ENCODE measurements at regions not wholly inside any gene's neighbourhood (a gene's known extent, or its start where the extent isn't known, plus 50 kb on each side); places are given as distances from the start of the nearest gene placed in this dataset.

DNA sequence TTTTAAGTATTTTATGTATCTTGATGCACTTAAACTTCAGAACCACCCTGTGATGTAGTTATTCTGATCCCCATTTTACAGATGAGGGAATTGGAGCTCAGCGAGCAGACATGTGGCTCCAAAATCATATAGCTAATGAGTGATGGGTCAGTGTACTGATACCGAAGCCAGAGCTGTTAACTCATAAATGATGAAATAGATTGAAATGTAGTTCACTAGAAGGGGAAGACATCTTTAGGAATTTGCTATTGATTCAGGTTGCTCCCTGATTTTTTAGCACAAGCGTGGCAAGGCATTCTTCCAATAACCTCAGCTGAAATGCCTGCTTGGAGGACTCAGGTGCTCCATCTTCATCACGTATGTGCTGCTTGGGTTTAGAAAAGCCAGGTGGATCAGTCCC, 228.8 kb downstream of the PTEN start:
- no peak for TF ChIP-seq RAD21 (IDR thresholded peaks at IDR 0.05; ENCODE audit: low read depth)
- no peak for TF ChIP-seq EP300 (IDR thresholded peaks at IDR 0.05; ENCODE audit: borderline replicate concordance)
- TF ChIP-seq, protein P1, sequence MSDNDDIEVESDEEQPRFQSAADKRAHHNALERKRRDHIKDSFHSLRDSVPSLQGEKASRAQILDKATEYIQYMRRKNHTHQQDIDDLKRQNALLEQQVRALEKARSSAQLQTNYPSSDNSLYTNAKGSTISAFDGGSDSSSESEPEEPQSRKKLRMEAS (IDR thresholded peaks at IDR 0.05): no peak
- no peak for TF ChIP-seq TEAD4 (IDR thresholded peaks at IDR 0.05)
- no peak for TF ChIP-seq FOXM1 (IDR thresholded peaks at IDR 0.05; ENCODE audit: borderline replicate concordance, low read depth)
- no peak for TF ChIP-seq CREB1 (IDR thresholded peaks at IDR 0.05; ENCODE audit: low read depth)
- TF ChIP-seq, protein P2, sequence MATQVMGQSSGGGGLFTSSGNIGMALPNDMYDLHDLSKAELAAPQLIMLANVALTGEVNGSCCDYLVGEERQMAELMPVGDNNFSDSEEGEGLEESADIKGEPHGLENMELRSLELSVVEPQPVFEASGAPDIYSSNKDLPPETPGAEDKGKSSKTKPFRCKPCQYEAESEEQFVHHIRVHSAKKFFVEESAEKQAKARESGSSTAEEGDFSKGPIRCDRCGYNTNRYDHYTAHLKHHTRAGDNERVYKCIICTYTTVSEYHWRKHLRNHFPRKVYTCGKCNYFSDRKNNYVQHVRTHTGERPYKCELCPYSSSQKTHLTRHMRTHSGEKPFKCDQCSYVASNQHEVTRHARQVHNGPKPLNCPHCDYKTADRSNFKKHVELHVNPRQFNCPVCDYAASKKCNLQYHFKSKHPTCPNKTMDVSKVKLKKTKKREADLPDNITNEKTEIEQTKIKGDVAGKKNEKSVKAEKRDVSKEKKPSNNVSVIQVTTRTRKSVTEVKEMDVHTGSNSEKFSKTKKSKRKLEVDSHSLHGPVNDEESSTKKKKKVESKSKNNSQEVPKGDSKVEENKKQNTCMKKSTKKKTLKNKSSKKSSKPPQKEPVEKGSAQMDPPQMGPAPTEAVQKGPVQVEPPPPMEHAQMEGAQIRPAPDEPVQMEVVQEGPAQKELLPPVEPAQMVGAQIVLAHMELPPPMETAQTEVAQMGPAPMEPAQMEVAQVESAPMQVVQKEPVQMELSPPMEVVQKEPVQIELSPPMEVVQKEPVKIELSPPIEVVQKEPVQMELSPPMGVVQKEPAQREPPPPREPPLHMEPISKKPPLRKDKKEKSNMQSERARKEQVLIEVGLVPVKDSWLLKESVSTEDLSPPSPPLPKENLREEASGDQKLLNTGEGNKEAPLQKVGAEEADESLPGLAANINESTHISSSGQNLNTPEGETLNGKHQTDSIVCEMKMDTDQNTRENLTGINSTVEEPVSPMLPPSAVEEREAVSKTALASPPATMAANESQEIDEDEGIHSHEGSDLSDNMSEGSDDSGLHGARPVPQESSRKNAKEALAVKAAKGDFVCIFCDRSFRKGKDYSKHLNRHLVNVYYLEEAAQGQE (IDR thresholded peaks at IDR 0.05; ENCODE audit: low read depth): no peak
- TF ChIP-seq YY1 (IDR thresholded peaks at IDR 0.05; ENCODE audit: low read depth): no peak
- no peak for TF ChIP-seq EGR1 (IDR thresholded peaks at IDR 0.05)
- TF ChIP-seq CEBPB (IDR thresholded peaks at IDR 0.05): no peak
- no peak for TF ChIP-seq TCF12 (IDR thresholded peaks at IDR 0.05; ENCODE audit: low read depth)
- no peak for TF ChIP-seq NFIC (IDR thresholded peaks at IDR 0.05)
- no peak for TF ChIP-seq TAF1 (IDR thresholded peaks at IDR 0.05; ENCODE audit: low read depth)
- TF ChIP-seq, protein P3, sequence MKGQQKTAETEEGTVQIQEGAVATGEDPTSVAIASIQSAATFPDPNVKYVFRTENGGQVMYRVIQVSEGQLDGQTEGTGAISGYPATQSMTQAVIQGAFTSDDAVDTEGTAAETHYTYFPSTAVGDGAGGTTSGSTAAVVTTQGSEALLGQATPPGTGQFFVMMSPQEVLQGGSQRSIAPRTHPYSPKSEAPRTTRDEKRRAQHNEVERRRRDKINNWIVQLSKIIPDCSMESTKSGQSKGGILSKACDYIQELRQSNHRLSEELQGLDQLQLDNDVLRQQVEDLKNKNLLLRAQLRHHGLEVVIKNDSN (IDR thresholded peaks at IDR 0.05): no peak
- no peak for TF ChIP-seq ZBTB7A (IDR thresholded peaks at IDR 0.05; ENCODE audit: low read depth)

DNA sequence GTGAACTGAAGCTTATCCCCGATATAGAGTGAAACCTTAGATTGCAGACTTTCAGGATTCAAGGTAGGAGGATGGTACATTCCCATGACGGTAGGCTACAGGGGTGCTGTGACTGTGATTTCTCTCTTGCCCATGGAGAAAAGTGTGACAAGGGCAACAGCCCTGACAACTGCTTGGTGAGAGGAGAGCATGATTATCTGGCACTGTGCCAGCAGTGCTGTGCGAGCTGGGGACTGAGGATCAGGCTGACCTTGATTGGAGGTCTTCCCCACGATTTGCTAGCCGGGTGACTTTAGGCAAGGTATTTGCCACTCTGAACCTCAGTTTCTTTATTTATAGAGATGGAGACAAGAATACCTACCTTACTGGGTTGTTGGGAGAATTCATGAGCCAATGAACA, 229.5 kb downstream of the PTEN start:
- TF ChIP-seq NFIC (IDR thresholded peaks at IDR 0.05): peak; percentile 88
- no peak for TF ChIP-seq CREB1 (IDR thresholded peaks at IDR 0.05; ENCODE audit: low read depth)

DNA sequence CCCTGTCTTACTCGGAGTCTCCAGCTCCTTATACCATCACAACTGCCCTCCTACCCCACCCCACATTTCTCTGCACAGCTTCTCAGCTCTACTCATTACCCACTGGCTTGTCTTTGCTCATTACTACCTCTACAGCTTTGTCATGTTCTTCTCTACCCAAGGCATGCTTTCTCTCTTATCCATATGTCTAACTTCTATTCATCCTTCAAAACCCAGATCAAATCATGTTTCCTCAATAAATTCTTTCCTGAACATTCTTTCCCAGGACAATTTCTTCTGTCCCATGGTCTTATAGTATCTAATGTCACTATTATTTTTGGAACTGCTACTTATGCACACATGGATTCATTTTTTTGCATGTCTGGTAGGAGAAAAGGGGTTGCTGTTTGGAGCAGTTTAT, 231.4 kb downstream of the PTEN start:
- TF ChIP-seq FOXM1 (IDR thresholded peaks at IDR 0.05; ENCODE audit: borderline replicate concordance, low read depth): no peak
- TF ChIP-seq, protein P1 (IDR thresholded peaks at IDR 0.05): no peak
- no peak for TF ChIP-seq NFIC (IDR thresholded peaks at IDR 0.05)

DNA sequence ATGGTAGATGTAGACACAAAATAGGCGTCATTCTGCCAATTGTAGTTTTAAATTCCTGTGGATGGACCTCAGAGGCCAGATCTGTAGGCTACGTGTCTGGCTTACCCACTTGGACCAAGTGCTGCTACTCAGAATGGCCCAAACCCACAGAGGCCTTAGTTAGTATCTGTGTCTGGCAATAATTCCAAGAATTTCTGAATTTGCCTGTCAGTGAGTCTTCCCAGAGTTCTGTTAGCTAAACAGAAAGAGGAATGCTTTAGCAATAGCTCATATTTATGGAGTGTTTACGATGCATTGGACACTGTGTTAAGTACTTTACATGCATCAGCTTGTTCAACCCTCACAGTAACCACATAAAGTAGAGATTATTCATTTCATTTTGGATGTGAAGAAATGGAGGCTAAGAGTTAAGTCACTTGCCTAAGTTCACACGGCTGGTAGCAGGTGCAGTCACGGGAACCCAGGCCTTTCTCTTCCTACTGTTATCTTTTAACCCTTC, 231.8 kb downstream of the PTEN start:
- TF ChIP-seq YY1 (IDR thresholded peaks at IDR 0.05; ENCODE audit: low read depth) (no peak), EGR1 (IDR thresholded peaks at IDR 0.05) (no peak), RAD21 (IDR thresholded peaks at IDR 0.05; ENCODE audit: low read depth) (no peak), FOXM1 (IDR thresholded peaks at IDR 0.05; ENCODE audit: borderline replicate concordance, low read depth) (no peak), CREB1 (IDR thresholded peaks at IDR 0.05; ENCODE audit: low read depth) (no peak), CEBPB (IDR thresholded peaks at IDR 0.05) (no peak), TAF1 (IDR thresholded peaks at IDR 0.05; ENCODE audit: low read depth) (no peak), TEAD4 (IDR thresholded peaks at IDR 0.05) (no peak)
- TF ChIP-seq, protein P3 (IDR thresholded peaks at IDR 0.05): no peak
- TF ChIP-seq, protein P2 (IDR thresholded peaks at IDR 0.05; ENCODE audit: low read depth): no peak

DNA sequence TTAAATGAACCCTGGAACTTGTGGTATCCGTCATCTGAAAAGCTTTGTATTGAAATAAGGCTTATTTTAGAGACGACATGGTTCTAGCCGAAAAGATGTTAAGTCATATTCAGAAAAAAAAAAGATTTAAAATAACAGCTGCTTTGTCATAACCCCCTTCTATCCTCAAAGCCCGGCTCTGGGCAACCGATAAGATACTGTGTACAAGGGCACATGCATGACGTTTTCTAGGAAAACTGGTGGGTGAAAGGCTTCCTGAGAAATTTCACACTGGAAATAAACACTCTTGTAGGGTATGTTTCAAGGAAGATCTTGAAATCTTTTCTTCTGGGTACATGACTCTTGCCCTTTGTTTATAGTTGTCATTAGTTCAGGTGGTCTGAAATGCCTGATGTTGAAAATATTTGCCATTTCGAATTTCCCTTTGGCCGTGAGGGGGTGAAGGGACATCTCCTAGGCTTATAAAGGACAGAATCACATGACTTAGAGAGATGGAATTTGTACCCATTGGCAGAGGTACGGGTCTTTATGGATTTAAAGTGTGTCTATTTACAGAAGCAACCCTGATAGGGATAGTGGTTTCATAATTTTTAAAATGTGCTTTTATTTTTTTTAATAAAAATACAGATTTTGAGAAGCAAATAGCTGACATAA, 232.5 kb downstream of the PTEN start:
- TF ChIP-seq TEAD4 (IDR thresholded peaks at IDR 0.05) (no peak), CEBPB (IDR thresholded peaks at IDR 0.05) (no peak), EP300 (IDR thresholded peaks at IDR 0.05; ENCODE audit: borderline replicate concordance) (no peak), ZBTB7A (IDR thresholded peaks at IDR 0.05; ENCODE audit: low read depth) (no peak)

DNA sequence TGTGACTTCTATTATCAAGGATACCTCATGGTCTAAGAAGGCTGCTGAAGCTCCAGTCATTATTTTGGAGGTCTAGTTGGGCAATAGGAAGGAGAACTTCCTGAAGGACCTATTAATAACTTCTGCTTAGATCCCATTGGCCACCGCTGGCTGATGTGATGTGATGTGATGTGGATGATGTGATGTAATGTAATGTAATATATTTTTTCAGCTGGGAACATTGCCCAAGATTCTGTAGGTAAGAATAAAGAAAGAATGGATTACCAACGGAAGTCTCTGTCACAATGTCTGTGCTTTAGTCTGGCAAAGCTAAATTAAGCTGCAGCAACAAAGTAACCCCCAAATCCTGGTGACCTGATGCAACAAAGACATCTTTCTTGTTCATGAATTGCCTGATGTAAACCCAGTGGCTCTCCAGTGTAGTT, 233.7 kb downstream of the PTEN start:
- no peak for TF ChIP-seq YY1 (IDR thresholded peaks at IDR 0.05; ENCODE audit: low read depth)
- no peak for TF ChIP-seq EP300 (IDR thresholded peaks at IDR 0.05; ENCODE audit: borderline replicate concordance)
- no peak for TF ChIP-seq TEAD4 (IDR thresholded peaks at IDR 0.05)
- no peak for TF ChIP-seq TCF12 (IDR thresholded peaks at IDR 0.05; ENCODE audit: low read depth)
- TF ChIP-seq RAD21 (IDR thresholded peaks at IDR 0.05; ENCODE audit: low read depth): no peak
- TF ChIP-seq, protein P2 (IDR thresholded peaks at IDR 0.05; ENCODE audit: low read depth): no peak
- TF ChIP-seq, protein P3 (IDR thresholded peaks at IDR 0.05): no peak
- TF ChIP-seq, protein P1 (IDR thresholded peaks at IDR 0.05): no peak
- no peak for TF ChIP-seq CREB1 (IDR thresholded peaks at IDR 0.05; ENCODE audit: low read depth)
- TF ChIP-seq ZBTB7A (IDR thresholded peaks at IDR 0.05; ENCODE audit: low read depth): no peak
- no peak for TF ChIP-seq CEBPB (IDR thresholded peaks at IDR 0.05)
- no peak for TF ChIP-seq FOXM1 (IDR thresholded peaks at IDR 0.05; ENCODE audit: borderline replicate concordance, low read depth)
- TF ChIP-seq NFIC (IDR thresholded peaks at IDR 0.05): no peak
- no peak for TF ChIP-seq TAF1 (IDR thresholded peaks at IDR 0.05; ENCODE audit: low read depth)
- no peak for TF ChIP-seq EGR1 (IDR thresholded peaks at IDR 0.05)

Data from Ishikawa (cell line).